PFSK-1 (cell line): ENCODE measurements at regions not wholly inside any gene's neighbourhood (a gene's known extent, or its start where the extent isn't known, plus 50 kb on each side); places are given as distances from the start of the nearest gene placed in this dataset.

ENCODE experiments used
- FOXP2 ChIP-seq: optimal IDR thresholded peaks from 2 replicates; pipeline ENCODE3; 2011; ENCODE audit warnings: borderline replicate concordance, control low read depth, inconsistent platforms; ENCODE audit not compliant: insufficient read depth; ENCODE audit errors: extremely low read length, extremely low read depth
- POLR2AphosphoS5 ChIP-seq: IDR thresholded peaks from 2 replicates; pipeline ENCODE4 v1.6.1; 2012; ENCODE audit warnings: low read depth, mild to moderate bottlenecking, control low read depth, low read length, moderate library complexity
- REST ChIP-seq, 2 experiments: IDR thresholded peaks; 2 replicates each; pipeline versions ENCODE4 v1.6.1 to v1.8.0; 2011 to 2012; ENCODE audit warnings: low read depth in 2 of 2, low read length in 2 of 2, control low read depth in 1 of 2, inconsistent platforms in 1 of 2, mild to moderate bottlenecking in 1 of 2, moderate library complexity in 1 of 2; ENCODE audit not compliant: insufficient read depth in 1 of 2
- SIN3A ChIP-seq: IDR thresholded peaks from 2 replicates; pipeline ENCODE4 v1.6.1; 2012; ENCODE audit warnings: mild to moderate bottlenecking, low read length, moderate library complexity, borderline replicate concordance; ENCODE audit not compliant: insufficient read depth
- TAF1 ChIP-seq: IDR thresholded peaks from 2 replicates; pipeline ENCODE4 v1.6.1; 2012; ENCODE audit warnings: low read length, control low read depth, borderline replicate concordance; ENCODE audit not compliant: insufficient read depth

- TF ChIP-seq FOXP2 (no peak), SIN3A (no peak), REST (IDR thresholded peaks at IDR 0.05; ENCODE audit: insufficient read depth in 1 of 2, low read depth in 2 of 2, low read length in 2 of 2) (no peak), POLR2AphosphoS5 (no peak), TAF1 (no peak)
Observed at GRCh38 chr12:4202918-4203317, 70.6 kb upstream of the CCND2 start.

- TF ChIP-seq TAF1 = no peak
Observed at GRCh38 chr12:4202487-4202886, 71.1 kb upstream of the CCND2 start.

GRCh38 chr12:4201333-4202100 is 72.0 kb upstream of the CCND2 start:
- TF ChIP-seq SIN3A (no peak), FOXP2 (no peak), REST (IDR thresholded peaks at IDR 0.05; ENCODE audit: insufficient read depth in 1 of 2, low read depth in 2 of 2, low read length in 2 of 2) (no peak), POLR2AphosphoS5 (no peak), TAF1 (no peak)

GRCh38 chr12:4197922-4198763 is 75.4 kb upstream of the CCND2 start:
- TF ChIP-seq POLR2AphosphoS5 (no peak), FOXP2 (no peak), SIN3A (no peak), TAF1 (no peak), REST (IDR thresholded peaks at IDR 0.05; ENCODE audit: insufficient read depth in 1 of 2, low read depth in 2 of 2, low read length in 2 of 2) (no peak)

- TF ChIP-seq POLR2AphosphoS5 = no peak
- TF ChIP-seq REST (IDR thresholded peaks at IDR 0.05; ENCODE audit: insufficient read depth in 1 of 2, low read depth in 2 of 2, low read length in 2 of 2) = no peak
- no peak for TF ChIP-seq TAF1
- TF ChIP-seq SIN3A = no peak
Observed at GRCh38 chr12:4196805-4197420, 76.6 kb upstream of the CCND2 start.
